HFFc6 (cell line): ENCODE measurements at regions not wholly inside any gene's neighbourhood (a gene's known extent, or its start where the extent isn't known, plus 50 kb on each side); places are given as distances from the start of the nearest gene placed in this dataset.
"Not testable (repeated sequence)": the region's sequence is repeated elsewhere in the genome, so short reads cannot be mapped to it uniquely, and the experiment has no call there.

Source experiments
- DNase-seq: peaks from one replicate; pipeline ENCODE4 v3.0.0-alpha.2; 2018
- H3K27ac Mint-ChIP-seq: 2 replicates; pipeline ENCODE4 v1.8.0; 2020; ENCODE audit warnings: mild to moderate bottlenecking, mixed read lengths
- H3K27me3 Mint-ChIP-seq: 2 replicates; pipeline ENCODE4 v1.8.0; 2021; ENCODE audit warnings: mild to moderate bottlenecking, moderate library complexity, mixed read lengths; ENCODE audit not compliant: insufficient read depth
- H3K36me3 Mint-ChIP-seq: 2 replicates; pipeline ENCODE4 v1.8.0; 2021; ENCODE audit warnings: low read depth, mixed read lengths
- H3K4me1 Mint-ChIP-seq: 2 replicates; pipeline ENCODE4 v1.8.0; 2020; ENCODE audit warnings: low read depth, mixed read lengths
- H3K4me3 Mint-ChIP-seq: 2 replicates; pipeline ENCODE4 v1.8.0; 2020; ENCODE audit warnings: mild to moderate bottlenecking, moderate library complexity, mixed read lengths
- H3K9me3 Mint-ChIP-seq: 2 replicates; pipeline ENCODE4 v1.8.0; 2020; ENCODE audit warnings: mild to moderate bottlenecking, mixed read lengths
- CTCF ChIP-seq: fragments of 200-600 bp; sonication (generic); IDR thresholded peaks from 2 replicates; pipeline ENCODE4 v1.5.0; 2021; ENCODE audit warnings: antibody characterized with exemption, mild to moderate bottlenecking

GRCh38 chr5:30131-30530 lies 61.8 kb upstream of the PLEKHG4B start:
- DNase-seq: no peak
- no peak for TF ChIP-seq CTCF
- H3K4me1 Mint-ChIP-seq: no peaks in the 10 kb centered on the region
- no peak overlapping the region for H3K4me3 Mint-ChIP-seq
- H3K27me3 Mint-ChIP-seq: peaks cover 39% of the 10 kb centered on the region
- no peaks in the 10 kb centered on the region for H3K36me3 Mint-ChIP-seq
- H3K27ac Mint-ChIP-seq: no peak overlapping the region
- peaks cover 4% of the 10 kb centered on the region; the same call in 1 of the 2 replicates for H3K9me3 Mint-ChIP-seq

- not testable (repeated sequence) for H3K4me1 Mint-ChIP-seq, H3K4me3 Mint-ChIP-seq, H3K9me3 Mint-ChIP-seq, H3K36me3 Mint-ChIP-seq, DNase-seq, H3K27ac Mint-ChIP-seq
- H3K27me3 Mint-ChIP-seq: peaks cover 39% of the 10 kb centered on the region
Measured at GRCh38 chr5:30556-30955, 61.4 kb upstream of the PLEKHG4B start.

- no peaks in the 10 kb centered on the region for H3K36me3 Mint-ChIP-seq
- H3K27me3 Mint-ChIP-seq: peaks cover 46% of the 10 kb centered on the region
- H3K27ac Mint-ChIP-seq: no peak overlapping the region
- DNase-seq: no peak
- H3K9me3 Mint-ChIP-seq: peaks cover 4% of the 10 kb centered on the region; the same call in 1 of the 2 replicates
- no peaks in the 10 kb centered on the region for H3K4me1 Mint-ChIP-seq
- no peak for TF ChIP-seq CTCF
- H3K4me3 Mint-ChIP-seq: no peak overlapping the region
Measured at GRCh38 chr5:32165-32564, 59.8 kb upstream of the PLEKHG4B start.

DNA sequence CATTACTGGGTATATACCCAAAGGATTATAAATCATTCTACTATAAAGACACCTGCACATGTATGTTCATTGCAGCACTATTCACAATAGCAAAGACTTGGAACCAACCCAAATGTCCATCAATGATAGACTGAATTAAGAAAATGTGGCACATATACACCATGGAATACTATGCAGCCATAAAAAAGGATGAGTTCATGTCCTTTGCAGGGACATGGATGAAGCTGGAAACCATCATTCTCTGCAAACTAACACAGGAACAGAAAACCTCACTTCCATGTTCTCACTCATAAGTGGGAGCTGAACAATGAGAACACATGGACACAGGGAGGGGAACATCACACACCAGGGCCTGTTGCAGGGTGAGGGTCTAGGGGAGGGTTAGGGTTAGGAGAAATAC lies 56.4 kb upstream of the PLEKHG4B start:
- DNase-seq: not testable (repeated sequence)

DNA sequence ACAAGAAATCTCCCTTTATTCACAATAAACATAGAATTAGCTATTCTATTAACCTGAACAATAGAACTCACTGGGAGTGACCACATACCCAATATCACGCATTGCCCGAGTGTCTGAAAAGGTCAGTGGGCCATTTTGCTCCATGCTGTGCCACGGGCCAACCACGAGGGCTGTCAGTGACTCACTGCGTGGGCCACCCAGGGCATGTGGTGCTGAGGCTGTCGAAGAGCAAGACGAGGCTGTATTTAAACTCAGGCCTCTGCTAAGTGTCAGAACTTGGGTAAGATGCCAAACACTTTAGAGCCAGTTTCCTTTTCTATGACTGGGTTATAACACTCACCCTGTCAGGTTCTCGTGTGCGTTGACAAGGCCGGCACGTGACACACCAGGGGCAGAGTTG lies 54.8 kb upstream of the PLEKHG4B start:
- not testable (repeated sequence) for H3K9me3 Mint-ChIP-seq, H3K4me1 Mint-ChIP-seq, DNase-seq, H3K4me3 Mint-ChIP-seq, H3K36me3 Mint-ChIP-seq, H3K27ac Mint-ChIP-seq
- H3K27me3 Mint-ChIP-seq: peaks cover 46% of the 10 kb centered on the region

More for the DNA sequence above, 56.4 kb upstream of the PLEKHG4B start:
- peaks cover 52% of the 10 kb centered on the region for H3K27me3 Mint-ChIP-seq
- not testable (repeated sequence) for H3K4me3 Mint-ChIP-seq, H3K4me1 Mint-ChIP-seq, H3K9me3 Mint-ChIP-seq, H3K36me3 Mint-ChIP-seq, H3K27ac Mint-ChIP-seq

DNA sequence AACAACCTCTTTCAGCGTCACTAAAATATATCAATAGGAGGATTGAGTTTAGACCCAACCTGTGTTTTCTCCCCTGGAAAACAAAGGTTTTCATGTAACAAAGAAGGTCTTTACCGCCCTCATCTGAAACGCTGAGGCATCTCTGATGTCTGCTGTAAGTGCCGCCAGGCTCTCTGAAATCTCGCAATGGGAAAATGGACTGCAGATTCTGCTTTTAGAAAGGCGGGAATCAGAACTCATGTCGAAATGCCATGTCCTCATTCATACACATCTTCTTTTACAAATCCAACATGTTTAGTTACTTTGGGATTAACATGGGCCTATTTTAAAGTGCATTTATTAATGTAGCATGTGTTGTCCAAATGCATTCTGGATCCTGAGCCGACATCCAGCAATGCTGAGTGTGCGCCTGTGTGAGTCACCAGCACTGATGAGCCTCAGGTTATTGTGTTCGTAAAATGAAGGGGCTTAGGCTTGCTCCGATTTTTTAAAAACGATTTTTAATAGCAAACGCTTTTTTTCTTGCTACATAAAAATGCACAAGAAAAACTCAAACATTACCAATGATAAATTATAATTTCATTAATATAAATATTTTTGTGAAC lies 51.9 kb upstream of the PLEKHG4B start:
- H3K9me3 Mint-ChIP-seq: no peaks in the 10 kb centered on the region
- H3K27me3 Mint-ChIP-seq: peaks cover 50% of the 10 kb centered on the region
- DNase-seq: no peak
- H3K4me1 Mint-ChIP-seq: no peaks in the 10 kb centered on the region
- H3K4me3 Mint-ChIP-seq: no peak overlapping the region
- no peak for TF ChIP-seq CTCF
- H3K27ac Mint-ChIP-seq: no peak overlapping the region
- H3K36me3 Mint-ChIP-seq: no peaks in the 10 kb centered on the region
